Esophagus squamous epithelium (tissue), 4 donors: ENCODE measurements at regions not wholly inside any gene's neighbourhood (a gene's known extent, or its start where the extent isn't known, plus 50 kb on each side); places are given as distances from the start of the nearest gene placed in this dataset.

Source experiments
- CTCF ChIP-seq, 6 experiments: fragments of 450-650 bp in 4 of 6; fragments of 200-600 bp in 2 of 6; sonication (generic) in 2 of 6; IDR thresholded peaks; one replicate each; pipeline ENCODE4 v1.5.1; 2016 to 2019; ENCODE audit warnings: antibody characterized with exemption in 6 of 6, mild to moderate bottlenecking in 4 of 6, moderate library complexity in 4 of 6
- POLR2A ChIP-seq, 4 donors: fragments of 450-650 bp; IDR thresholded peaks; one replicate each; pipeline ENCODE4 v1.6.1; 2017; ENCODE audit warnings: antibody characterized with exemption in 4 of 4, mild to moderate bottlenecking in 4 of 4, moderate library complexity in 3 of 4

GRCh38 chr4:13765539-13765938 is 138.0 kb upstream of the BOD1L1 start:
- TF ChIP-seq CTCF (IDR thresholded peaks at IDR 0.05): no peak
- TF ChIP-seq POLR2A (IDR thresholded peaks at IDR 0.05): no peak
